ENCODE measurements at regions not wholly inside any gene's neighbourhood (a gene's known extent, or its start where the extent isn't known, plus 50 kb on each side); places are given as distances from the start of the nearest gene placed in this dataset.
"Not testable (repeated sequence)": the region's sequence is repeated elsewhere in the genome, so short reads cannot be mapped to it uniquely, and the experiment has no call there.

GRCh38 chr12:131422187-131422520 is 288.7 kb upstream of the SFSWAP start:
- Histone ChIP-seq H3K36me3 (no peaks in the 10 kb centered on the region), H3K9me3 (peaks cover 0 to 6% (median 4%) of the 10 kb centered on the region in 3 donors), H3K27ac (no peak overlapping the region), H3K4me1 (no peaks in the 10 kb centered on the region), H3K4me3 (no peak overlapping the region), H3K27me3 (peaks cover 0 to 29% (median 0%) of the 10 kb centered on the region in 4 donors)
- TF ChIP-seq CTCF (IDR thresholded peaks at IDR 0.05) (no peak), POLR2A (IDR thresholded peaks at IDR 0.05) (no peak)
- 80 to 96% methylated on average over 4 of the region's 5 CpGs for WGBS, 2 donors
- intact Hi-C loops (cut with DNase I), result no loop called here
- DNase-seq, result no peak

GRCh38 chr12:131422744-131423143 is 288.1 kb upstream of the SFSWAP start:
- Histone ChIP-seq H3K4me1 (no peaks in the 10 kb centered on the region), H3K27ac (no peak overlapping the region), H3K4me3 (no peak overlapping the region), H3K9me3 (peaks cover 0 to 6% (median 4%) of the 10 kb centered on the region in 3 donors), H3K36me3 (no peaks in the 10 kb centered on the region), H3K27me3 (peaks cover 0 to 29% (median 0%) of the 10 kb centered on the region in 4 donors)
- 78 to 81% methylated on average over 9 of the region's 9 CpGs for WGBS, 2 donors
- intact Hi-C loops (cut with DNase I), result no loop called here
- TF ChIP-seq CTCF (IDR thresholded peaks at IDR 0.05) (no peak), POLR2A (IDR thresholded peaks at IDR 0.05) (no peak)
- no peak for DNase-seq

- no peaks in the 10 kb centered on the region for H3K36me3 ChIP-seq
- peaks cover 0 to 37% (median 0%) of the 10 kb centered on the region in 4 donors for H3K27me3 ChIP-seq
- H3K4me1 ChIP-seq, result no peaks in the 10 kb centered on the region
- peaks cover 0 to 6% (median 4%) of the 10 kb centered on the region in 3 donors for H3K9me3 ChIP-seq
- no peak for DNase-seq
- no peak overlapping the region for H3K27ac ChIP-seq
- intact Hi-C loops (cut with DNase I), result no loop called here
- no peak for TF ChIP-seq CTCF (IDR thresholded peaks at IDR 0.05)
- no peak for TF ChIP-seq POLR2A (IDR thresholded peaks at IDR 0.05)
- no peak overlapping the region for H3K4me3 ChIP-seq
These were observed 286.6 kb upstream of the SFSWAP start for GRCh38 chr12:131424270-131424669.

- WGBS, 2 donors, result 64 to 67% methylated on average over 9 of the region's 9 CpGs
- peaks cover 0 to 11% (median 4%) of the 10 kb centered on the region in 3 donors for H3K9me3 ChIP-seq
- intact Hi-C loops (cut with DNase I), result no loop called here
- no peak for DNase-seq
- no peaks in the 10 kb centered on the region for H3K36me3 ChIP-seq
- H3K27me3 ChIP-seq, result peaks cover 0 to 46% (median 0%) of the 10 kb centered on the region in 4 donors
- TF ChIP-seq CTCF (IDR thresholded peaks at IDR 0.05), result no peak
- no peak for TF ChIP-seq POLR2A (IDR thresholded peaks at IDR 0.05)
- H3K4me1 ChIP-seq, result no peaks in the 10 kb centered on the region
- H3K4me3 ChIP-seq, result no peak overlapping the region
- no peak overlapping the region for H3K27ac ChIP-seq
These were observed 285.5 kb upstream of the SFSWAP start for GRCh38 chr12:131425112-131426075.

- no peak for DNase-seq
- Histone ChIP-seq H3K27me3 (peaks cover 0 to 46% (median 0%) of the 10 kb centered on the region in 4 donors), H3K4me3 (no peak overlapping the region), H3K36me3 (no peaks in the 10 kb centered on the region), H3K9me3 (peaks cover 0 to 17% (median 4%) of the 10 kb centered on the region in 3 donors), H3K4me1 (no peaks in the 10 kb centered on the region), H3K27ac (no peak overlapping the region)
- TF ChIP-seq CTCF (IDR thresholded peaks at IDR 0.05) (no peak), POLR2A (IDR thresholded peaks at IDR 0.05) (no peak)
- WGBS, 2 donors, result 63 to 87% methylated on average over 3 to 8 of the region's 14 CpGs
- intact Hi-C loops (cut with DNase I), result no loop called here
These were observed 282.7 kb upstream of the SFSWAP start for GRCh38 chr12:131428091-131428685.

GRCh38 chr12:131429221-131429620 is 281.7 kb upstream of the SFSWAP start:
- peaks cover 0 to 11% (median under 1%) of the 10 kb centered on the region in 3 donors for H3K9me3 ChIP-seq
- no CpG with 5 or more reads among the region's 8 CpGs for WGBS, 2 donors
- H3K36me3 ChIP-seq; H3K27ac ChIP-seq; H3K4me1 ChIP-seq; H3K4me3 ChIP-seq; DNase-seq; intact Hi-C loops (cut with DNase I): not testable (repeated sequence)
- H3K27me3 ChIP-seq, result peaks cover 0 to 47% (median 0%) of the 10 kb centered on the region in 4 donors

GRCh38 chr12:131429697-131430096 is 281.2 kb upstream of the SFSWAP start:
- H3K36me3 ChIP-seq; H3K4me1 ChIP-seq; H3K27ac ChIP-seq; intact Hi-C loops (cut with DNase I); H3K4me3 ChIP-seq; DNase-seq: not testable (repeated sequence)
- 19 to 46% methylated on average over 2 to 7 of the region's 8 CpGs for WGBS, 2 donors
- Histone ChIP-seq H3K27me3 (peaks cover 0 to 52% (median 0%) of the 10 kb centered on the region in 4 donors), H3K9me3 (peaks cover 0 to 11% (median 0%) of the 10 kb centered on the region in 3 donors)

Measured in esophagus squamous epithelium (tissue), 5 donors.